Esophagus (tissue), 2 donors: ENCODE measurements at regions not wholly inside any gene's neighbourhood (a gene's known extent, or its start where the extent isn't known, plus 50 kb on each side); places are given as distances from the start of the nearest gene placed in this dataset.

Source experiments
- H3K27ac ChIP-seq, 2 donors: one replicate each; pipeline ENCODE4 v1.5.1; 2013; ENCODE audit warnings: low read depth in 2 of 2, mild to moderate bottlenecking in 2 of 2, inconsistent platforms in 1 of 2, low read length in 1 of 2, moderate library complexity in 1 of 2
- H3K27me3 ChIP-seq, 2 donors: one replicate each; pipeline ENCODE4 v1.6.1; 2013; ENCODE audit warnings: low read length in 2 of 2, control low read depth in 1 of 2, mild to moderate bottlenecking in 1 of 2; ENCODE audit not compliant: insufficient read depth in 2 of 2, control insufficient read depth in 1 of 2
- H3K36me3 ChIP-seq, 2 donors: one replicate each; pipeline ENCODE4 v1.6.1; 2013; ENCODE audit warnings: low read length in 1 of 2; ENCODE audit not compliant: control insufficient read depth in 2 of 2, insufficient read depth in 2 of 2
- H3K4me1 ChIP-seq, 2 donors: one replicate each; pipeline ENCODE4 v1.6.1; 2013; ENCODE audit warnings: low read length in 1 of 2; ENCODE audit not compliant: control insufficient read depth in 2 of 2, insufficient read depth in 2 of 2
- H3K4me3 ChIP-seq, 2 donors: one replicate each; pipeline ENCODE4 v1.5.1; 2013; ENCODE audit warnings: low read length in 2 of 2, mild to moderate bottlenecking in 2 of 2, low read depth in 1 of 2, moderate library complexity in 1 of 2
- H3K9me3 ChIP-seq, 2 donors: one replicate each; pipeline ENCODE4 v1.6.1; 2013; ENCODE audit warnings: mild to moderate bottlenecking in 2 of 2, low read depth in 1 of 2, low read length in 1 of 2, moderate library complexity in 1 of 2; ENCODE audit not compliant: control insufficient read depth in 2 of 2, insufficient read depth in 1 of 2
- WGBS, 2 donors: extraction: QIAGEN DNeasy Blood & Tissue Kit; methylation state at CpG; one replicate each; pipeline ENCODE4 v1.1.7; 2013; 5-methylcytosine and 5-hydroxymethylcytosine counted together
- donor health status: healthy with polysubstance abuse.
- donor health status: Bipolar disorder and iron deficiency.

DNA sequence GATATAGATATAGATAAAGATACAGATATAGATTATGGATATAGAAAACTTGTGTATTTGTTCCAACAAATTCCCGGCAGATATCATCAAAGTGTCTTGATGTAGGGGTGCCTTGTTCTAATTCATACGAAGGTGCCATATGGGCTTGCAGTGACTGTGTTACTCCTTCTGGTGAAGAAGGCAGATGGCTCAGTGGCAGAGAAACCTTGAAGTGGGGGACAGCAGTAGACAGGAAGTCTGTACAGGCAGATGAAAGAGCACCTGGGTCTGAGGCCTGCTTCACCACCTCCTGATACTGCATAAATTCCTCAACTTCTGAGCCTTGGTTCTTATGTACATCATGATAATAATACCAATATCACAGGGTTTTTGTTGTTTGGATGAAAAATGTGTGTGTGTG is 179.5 kb upstream of the GATB start:
- no peak overlapping the region for H3K27ac ChIP-seq
- no peaks in the 10 kb centered on the region for H3K36me3 ChIP-seq
- H3K4me1 ChIP-seq = no peaks in the 10 kb centered on the region
- no peaks in the 10 kb centered on the region for H3K9me3 ChIP-seq
- H3K27me3 ChIP-seq = no peaks in the 10 kb centered on the region
- no peak overlapping the region for H3K4me3 ChIP-seq
- 92 to 93% methylated on average over 2 of the region's 2 CpGs for WGBS, 2 donors

DNA sequence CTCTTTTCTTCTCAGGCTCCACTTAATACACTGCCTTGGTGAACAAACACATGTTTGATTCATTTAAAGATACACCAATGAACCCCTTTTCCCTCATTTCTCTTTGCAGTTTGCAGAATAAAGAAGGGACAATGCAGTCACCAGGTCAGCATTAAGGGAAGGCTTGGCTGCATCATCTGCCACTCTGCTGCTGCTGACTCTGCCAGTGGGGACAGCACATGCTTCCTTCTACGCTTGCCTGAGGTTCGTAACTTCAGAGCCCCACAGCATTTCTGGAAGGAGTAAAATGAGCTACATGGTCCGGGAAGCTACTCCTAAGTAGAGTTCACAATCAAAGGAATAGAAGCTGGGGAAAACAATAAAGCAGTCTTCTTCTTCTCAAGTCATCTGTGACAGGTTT is 178.9 kb upstream of the GATB start:
- no peaks in the 10 kb centered on the region for H3K9me3 ChIP-seq
- H3K27ac ChIP-seq = no peak overlapping the region
- WGBS, 2 donors = 81 to 85% methylated on average over 3 of the region's 3 CpGs
- no peak overlapping the region for H3K4me3 ChIP-seq
- H3K36me3 ChIP-seq = no peaks in the 10 kb centered on the region
- H3K27me3 ChIP-seq = no peaks in the 10 kb centered on the region
- no peaks in the 10 kb centered on the region for H3K4me1 ChIP-seq

DNA sequence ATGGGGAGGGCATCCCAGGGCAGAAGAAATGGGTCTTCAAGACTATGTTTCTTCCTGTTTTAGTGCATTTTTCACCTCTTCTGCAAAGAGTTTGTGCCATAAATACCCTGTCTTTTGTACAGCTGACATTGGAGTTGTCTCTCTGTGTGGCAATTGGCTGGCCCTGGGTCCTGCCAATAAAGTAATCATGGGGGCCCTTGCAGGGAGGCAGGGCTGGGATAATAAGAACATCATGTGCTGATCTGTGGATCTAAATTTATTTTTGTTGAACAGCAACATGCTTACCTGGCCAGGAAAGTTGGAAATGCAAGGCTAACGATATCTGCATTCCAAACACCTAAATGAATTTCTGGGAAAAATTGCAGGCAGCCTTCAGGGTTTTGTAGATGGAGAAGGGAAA is 174.6 kb upstream of the GATB start:
- WGBS, 2 donors = 94 to 96% methylated on average over 1 of the region's 1 CpG
- H3K27me3 ChIP-seq = no peaks in the 10 kb centered on the region
- H3K27ac ChIP-seq = no peak overlapping the region
- no peaks in the 10 kb centered on the region for H3K4me1 ChIP-seq
- H3K36me3 ChIP-seq = no peaks in the 10 kb centered on the region
- H3K4me3 ChIP-seq = no peak overlapping the region
- H3K9me3 ChIP-seq = peaks cover 0 to 3% of the 10 kb centered on the region in 2 donors

DNA sequence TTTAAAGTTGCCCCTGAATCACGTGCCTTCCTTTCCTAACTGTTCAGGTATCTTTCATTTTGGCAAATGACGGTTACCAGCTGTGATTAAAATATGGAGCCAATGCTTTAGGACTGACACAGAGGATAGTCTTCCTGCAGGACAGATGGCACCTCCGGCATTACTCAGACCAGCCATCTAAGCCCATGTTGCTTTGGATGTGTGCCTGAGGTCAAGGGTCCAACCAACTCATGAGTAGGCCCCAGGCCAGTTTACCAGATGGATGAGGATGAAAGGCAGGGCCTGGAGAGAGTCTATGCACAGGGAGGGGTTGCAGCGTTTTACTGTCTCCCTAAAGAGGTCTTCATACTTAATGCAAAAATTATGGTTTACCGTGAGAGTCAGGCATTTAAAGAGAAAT is 174.0 kb upstream of the GATB start:
- no peak overlapping the region for H3K27ac ChIP-seq
- no peaks in the 10 kb centered on the region for H3K36me3 ChIP-seq
- 90 to 93% methylated on average over 5 of the region's 5 CpGs for whole genome bisulfite sequencing, 2 donors
- no peaks in the 10 kb centered on the region for H3K27me3 ChIP-seq
- H3K4me3 ChIP-seq = no peak overlapping the region
- H3K4me1 ChIP-seq = no peaks in the 10 kb centered on the region
- peaks cover 0 to 3% of the 10 kb centered on the region in 2 donors for H3K9me3 ChIP-seq

DNA sequence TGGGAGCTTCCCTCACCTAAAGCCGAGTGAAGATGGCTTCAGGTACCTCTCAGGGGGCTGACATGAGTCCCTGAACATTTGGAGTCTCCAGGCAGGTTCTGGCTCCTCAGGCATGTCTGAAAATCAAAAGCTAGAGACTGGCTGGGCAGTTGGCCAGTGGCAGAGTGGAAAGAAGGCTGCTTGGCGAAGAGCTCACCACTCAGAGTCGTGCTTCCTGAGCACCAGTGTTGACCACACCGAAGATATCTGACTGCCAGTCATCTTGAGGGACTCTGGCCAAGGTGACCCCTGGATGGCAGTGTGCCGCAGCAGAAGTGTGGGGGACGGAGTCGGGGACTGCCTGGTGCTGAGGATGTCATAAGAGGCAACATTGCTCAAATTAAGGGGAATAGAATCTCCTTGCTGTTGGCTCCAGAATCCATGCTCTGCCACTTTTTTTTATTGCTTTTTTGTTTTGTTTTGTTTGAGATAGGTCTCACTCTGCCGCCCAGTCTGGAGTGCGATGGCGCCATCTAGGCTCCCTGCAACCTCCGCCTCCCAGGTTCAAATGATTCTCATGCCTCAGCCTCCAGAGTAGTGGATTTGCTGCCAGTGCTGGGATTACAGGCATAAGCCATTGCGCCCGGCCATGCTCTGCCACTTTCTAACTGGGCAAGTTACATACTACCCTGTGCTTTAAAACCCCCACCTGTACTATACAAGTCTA is 172.5 kb upstream of the GATB start:
- H3K36me3 ChIP-seq = no peaks in the 10 kb centered on the region
- 89 to 93% methylated on average over 13 of the region's 13 CpGs for WGBS, 2 donors

DNA sequence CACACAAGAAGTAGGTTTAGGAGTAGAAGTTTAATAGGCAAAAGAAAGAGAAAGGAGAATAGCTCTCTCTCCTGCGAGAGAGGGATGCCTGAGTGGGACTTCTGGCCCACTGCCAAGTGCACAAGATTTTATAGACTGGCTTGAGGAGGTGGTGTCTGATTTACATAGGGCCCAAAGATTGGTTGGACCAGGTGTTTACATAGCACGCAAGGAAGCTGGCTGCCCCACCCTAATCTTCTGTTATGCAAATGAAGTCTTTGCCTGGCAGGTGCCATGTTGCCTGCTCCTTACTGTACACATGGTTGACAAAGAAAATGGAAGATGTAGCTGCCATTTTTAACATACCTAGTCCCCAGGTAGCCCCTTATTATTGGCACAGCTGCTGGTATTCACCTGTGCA is 170.8 kb upstream of the GATB start:
- Histone ChIP-seq H3K27ac (no peak overlapping the region), H3K4me1 (no peaks in the 10 kb centered on the region), H3K4me3 (no peak overlapping the region), H3K27me3 (no peaks in the 10 kb centered on the region), H3K36me3 (no peaks in the 10 kb centered on the region), H3K9me3 (peaks cover 0 to 3% of the 10 kb centered on the region in 2 donors)
- 56 to 66% methylated on average over 2 of the region's 2 CpGs for WGBS, 2 donors

More for the DNA sequence above, 172.5 kb upstream of the GATB start:
- H3K4me3 ChIP-seq = no peak overlapping the region
- H3K9me3 ChIP-seq = peaks cover 0 to 3% of the 10 kb centered on the region in 2 donors
- no peaks in the 10 kb centered on the region for H3K27me3 ChIP-seq
- H3K27ac ChIP-seq = no peak overlapping the region
- no peaks in the 10 kb centered on the region for H3K4me1 ChIP-seq

DNA sequence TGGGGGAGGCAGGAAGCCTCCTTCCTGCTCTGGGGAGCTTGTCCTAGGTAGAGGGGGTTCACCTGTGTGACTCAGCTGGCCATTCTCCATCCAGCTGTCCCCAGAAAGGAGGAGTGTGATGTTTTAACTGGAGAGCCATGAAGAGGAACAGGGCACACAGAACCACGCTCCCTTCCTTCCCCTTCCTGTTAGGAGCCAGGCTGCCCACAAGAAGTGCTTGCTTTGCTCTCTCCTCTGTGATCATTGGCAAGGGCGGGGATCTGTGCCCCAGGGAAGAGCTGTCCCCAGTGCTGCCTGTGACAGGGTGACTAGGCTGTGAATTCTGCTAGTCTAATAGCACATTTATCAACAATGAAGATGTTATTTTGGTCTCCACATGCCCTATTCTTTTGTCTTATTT is 169.6 kb upstream of the GATB start:
- Histone ChIP-seq H3K4me1 (no peaks in the 10 kb centered on the region), H3K4me3 (no peak overlapping the region), H3K36me3 (no peaks in the 10 kb centered on the region), H3K27me3 (no peaks in the 10 kb centered on the region), H3K27ac (no peak overlapping the region), H3K9me3 (peaks cover 0 to 3% of the 10 kb centered on the region in 2 donors)
- 80 to 84% methylated on average over 2 of the region's 2 CpGs for WGBS, 2 donors

DNA sequence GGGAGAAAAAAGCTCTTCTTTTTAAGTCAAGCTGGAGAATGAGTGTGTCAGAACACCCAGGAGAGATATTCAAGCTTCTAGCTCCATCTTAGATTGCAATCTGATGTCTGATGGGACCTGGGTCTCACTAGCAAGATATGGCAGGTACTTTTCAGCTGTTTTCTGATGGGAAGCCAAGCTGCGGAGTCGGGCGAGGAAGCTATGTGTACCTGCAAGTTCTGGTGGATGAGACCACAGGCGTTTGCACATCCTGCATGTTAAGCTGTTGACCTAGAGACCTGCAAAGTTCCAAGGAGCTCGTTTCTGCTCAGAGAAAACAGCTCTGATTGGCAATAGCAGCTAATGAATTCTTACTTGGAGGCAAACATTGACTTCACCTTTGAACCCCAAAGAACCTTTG is 167.3 kb upstream of the GATB start:
- WGBS, 2 donors = 69 to 70% methylated on average over 5 of the region's 5 CpGs
- Histone ChIP-seq H3K36me3 (no peaks in the 10 kb centered on the region), H3K27ac (no peak overlapping the region), H3K4me1 (no peaks in the 10 kb centered on the region), H3K9me3 (no peaks in the 10 kb centered on the region), H3K27me3 (no peaks in the 10 kb centered on the region), H3K4me3 (no peak overlapping the region)

DNA sequence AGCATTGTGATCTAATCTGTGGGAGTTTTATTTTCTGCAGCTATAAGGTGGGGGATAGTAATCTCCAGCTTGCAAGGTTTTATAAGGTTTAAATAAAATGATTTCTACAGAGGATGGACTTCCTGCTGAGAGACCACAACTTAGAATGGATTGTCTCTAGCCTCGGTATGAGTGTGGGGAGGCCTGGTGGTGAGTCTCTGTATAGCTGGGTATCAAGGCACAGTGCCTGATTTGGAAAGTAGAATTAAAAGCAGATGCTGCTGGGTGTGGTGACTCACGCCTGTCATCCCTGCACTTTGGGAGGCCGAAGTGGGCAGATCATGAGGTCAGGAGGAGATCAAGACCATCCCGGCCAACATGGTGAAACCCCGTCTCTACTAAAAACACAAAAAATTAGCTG is 162.0 kb upstream of the GATB start:
- Histone ChIP-seq H3K27ac (no peak overlapping the region), H3K4me1 (no peaks in the 10 kb centered on the region), H3K27me3 (no peaks in the 10 kb centered on the region), H3K9me3 (no peaks in the 10 kb centered on the region), H3K4me3 (no peak overlapping the region), H3K36me3 (no peaks in the 10 kb centered on the region)
- WGBS, 2 donors = 83 to 89% methylated on average over 5 of the region's 5 CpGs

DNA sequence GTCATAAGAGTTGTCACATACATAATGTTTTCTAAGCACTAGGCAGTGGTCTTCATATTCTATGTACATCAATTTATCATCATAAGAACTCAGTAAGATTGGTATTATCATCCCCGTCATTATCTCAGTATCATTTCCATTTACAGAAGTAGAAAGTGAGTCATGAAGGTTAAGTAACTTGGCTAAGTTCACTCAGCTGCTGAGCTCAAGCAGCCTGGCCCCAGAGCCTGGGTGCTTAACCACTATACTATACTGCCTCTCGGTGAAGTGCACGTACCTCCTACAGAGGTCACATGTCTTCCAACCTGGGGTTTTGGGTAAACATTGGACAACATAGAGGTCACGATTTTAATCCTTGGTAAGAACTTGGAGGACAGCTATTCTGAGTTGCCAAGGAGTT is 161.5 kb upstream of the GATB start:
- H3K9me3 ChIP-seq = no peaks in the 10 kb centered on the region
- H3K4me3 ChIP-seq = no peak overlapping the region
- no peaks in the 10 kb centered on the region for H3K27me3 ChIP-seq
- no peak overlapping the region for H3K27ac ChIP-seq
- H3K4me1 ChIP-seq = no peaks in the 10 kb centered on the region
- H3K36me3 ChIP-seq = no peaks in the 10 kb centered on the region
- WGBS, 2 donors = 74 to 79% methylated on average over 4 of the region's 4 CpGs
